Thyroid gland (tissue), 4 donors: ENCODE measurements at regions not wholly inside any gene's neighbourhood (a gene's known extent, or its start where the extent isn't known, plus 50 kb on each side); places are given as distances from the start of the nearest gene placed in this dataset.

Source experiments
- DNase-seq, 2 donors: peaks; one replicate each; pipeline ENCODE4 v3.0.0-alpha.2; 2019
- H3K27ac ChIP-seq, 3 donors: fragments of 200-600 bp; sonication (generic); 1 replicate in 2 of 3; 2 replicates in 1 of 3; pipeline ENCODE4 v1.5.1; 2016 to 2019; ENCODE audit warnings: mild to moderate bottlenecking in 1 of 3, moderate library complexity in 1 of 3
- H3K27me3 ChIP-seq: fragments of 200-600 bp; sonication (generic); one replicate; pipeline ENCODE4 v1.5.1; 2019
- H3K36me3 ChIP-seq, 2 donors: fragments of 200-600 bp; sonication (generic); one replicate each; pipeline ENCODE4 v1.5.1; 2016 to 2019
- H3K4me1 ChIP-seq, 2 donors: fragments of 200-600 bp; sonication (generic); one replicate each; pipeline ENCODE4 v1.5.1; 2017 to 2019
- H3K4me3 ChIP-seq, 3 donors: fragments of 200-600 bp; sonication (generic); replicated peaks in 1 of 3; 1 replicate in 2 of 3; 2 replicates in 1 of 3; pipeline ENCODE4 v1.5.1; 2016; ENCODE audit warnings: mild to moderate bottlenecking in 1 of 3
- H3K9me3 ChIP-seq: fragments of 200-600 bp; sonication (generic); one replicate; pipeline ENCODE4 v1.5.1; 2017
- CTCF ChIP-seq, 6 experiments: fragments of 200-600 bp in 3 of 6; fragments of 450-650 bp in 3 of 6; sonication (generic) in 3 of 6; IDR thresholded peaks; one replicate each; pipeline ENCODE4 v1.5.1; 2016 to 2019; ENCODE audit warnings: antibody characterized with exemption in 6 of 6, mild to moderate bottlenecking in 2 of 6, inconsistent platforms in 1 of 6, moderate library complexity in 1 of 6
- POLR2A ChIP-seq, 2 donors: fragments of 450-650 bp; IDR thresholded peaks; one replicate each; pipeline ENCODE4 v1.6.1; 2017; ENCODE audit warnings: antibody characterized with exemption in 2 of 2, mild to moderate bottlenecking in 2 of 2, moderate library complexity in 1 of 2
- WGBS, 2 donors: methylation state at CpG; one replicate each; pipeline ENCODE4 v1.1.5; 2017; 5-methylcytosine and 5-hydroxymethylcytosine counted together
- intact Hi-C: fragments of 100-400 bp; cut with DNase I; formaldehyde crosslinking; loops from one replicate; pipeline ENCODE4 v1.15.1; 2023

DNA sequence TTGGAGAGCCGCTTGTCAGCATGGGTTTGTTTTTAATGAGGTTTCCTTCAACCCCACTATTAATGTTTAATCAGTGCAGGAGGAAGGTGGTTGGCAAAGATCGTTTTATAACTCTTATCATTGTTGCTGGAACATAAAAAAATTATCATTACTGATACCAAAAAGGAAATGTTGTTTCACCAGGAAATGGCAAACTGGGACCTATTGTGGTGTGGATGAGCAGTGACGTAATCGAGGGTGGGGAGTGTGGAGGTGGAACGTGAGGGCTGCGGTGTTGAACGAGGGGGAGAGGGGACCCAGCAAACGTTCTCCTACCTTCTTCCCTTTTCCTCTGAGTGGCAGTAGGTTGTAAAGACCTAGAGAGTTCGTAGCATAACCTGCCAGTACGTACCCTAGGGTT, 71.9 kb upstream of the TOMM7 start:
- H3K9me3 ChIP-seq, result no peaks in the 10 kb centered on the region
- no peaks in the 10 kb centered on the region for H3K4me1 ChIP-seq
- 74 to 80% methylated on average over 10 of the region's 10 CpGs for WGBS, 2 donors
- no peak for DNase-seq
- H3K4me3 ChIP-seq, result no peak overlapping the region
- TF ChIP-seq CTCF (IDR thresholded peaks at IDR 0.05) (no peak), POLR2A (IDR thresholded peaks at IDR 0.05) (no peak)
- intact Hi-C loops, result no loop called here
- H3K27me3 ChIP-seq, result no peaks in the 10 kb centered on the region
- no peak overlapping the region for H3K27ac ChIP-seq
- H3K36me3 ChIP-seq, result no peaks in the 10 kb centered on the region

GRCh38 chr7:22890773-22891172, 68.1 kb upstream of the TOMM7 start:
- H3K27me3 ChIP-seq, result no peaks in the 10 kb centered on the region
- H3K4me1 ChIP-seq, result no peaks in the 10 kb centered on the region
- no peaks in the 10 kb centered on the region for H3K9me3 ChIP-seq
- no peak for DNase-seq
- 79% methylated on average over 4 of the region's 4 CpGs for WGBS, 2 donors
- H3K27ac ChIP-seq, result no peak overlapping the region
- H3K36me3 ChIP-seq, result no peaks in the 10 kb centered on the region
- TF ChIP-seq CTCF (IDR thresholded peaks at IDR 0.05) (no peak), POLR2A (IDR thresholded peaks at IDR 0.05) (no peak)
- H3K4me3 ChIP-seq, result no peak overlapping the region
- intact Hi-C loops, result no loop called here

GRCh38 chr7:22885797-22886261, 63.2 kb upstream of the TOMM7 start:
- intact Hi-C loops, result no loop called here
- H3K27me3 ChIP-seq, result no peaks in the 10 kb centered on the region
- H3K27ac ChIP-seq, result no peak overlapping the region
- WGBS, 2 donors, result 37 to 55% methylated on average over 1 of the region's 1 CpG
- no peak for TF ChIP-seq POLR2A (IDR thresholded peaks at IDR 0.05)
- TF ChIP-seq CTCF (IDR thresholded peaks at IDR 0.05), result no peak
- no peak overlapping the region for H3K4me3 ChIP-seq
- DNase-seq, result no peak
- no peaks in the 10 kb centered on the region for H3K9me3 ChIP-seq
- H3K36me3 ChIP-seq, result no peaks in the 10 kb centered on the region
- no peaks in the 10 kb centered on the region for H3K4me1 ChIP-seq

- H3K27me3 ChIP-seq, result no peaks in the 10 kb centered on the region
- DNase-seq, result no peak
- no peaks in the 10 kb centered on the region for H3K4me1 ChIP-seq
- no peak overlapping the region for H3K27ac ChIP-seq
- 70 to 76% methylated on average over 5 of the region's 5 CpGs for WGBS, 2 donors
- no peaks in the 10 kb centered on the region for H3K9me3 ChIP-seq
- TF ChIP-seq CTCF (IDR thresholded peaks at IDR 0.05) (no peak), POLR2A (IDR thresholded peaks at IDR 0.05) (no peak)
- H3K36me3 ChIP-seq, result no peaks in the 10 kb centered on the region
- no peak overlapping the region for H3K4me3 ChIP-seq
- intact Hi-C loops, result no loop called here
These were observed 62.5 kb upstream of the TOMM7 start for GRCh38 chr7:22884911-22885788.

DNA sequence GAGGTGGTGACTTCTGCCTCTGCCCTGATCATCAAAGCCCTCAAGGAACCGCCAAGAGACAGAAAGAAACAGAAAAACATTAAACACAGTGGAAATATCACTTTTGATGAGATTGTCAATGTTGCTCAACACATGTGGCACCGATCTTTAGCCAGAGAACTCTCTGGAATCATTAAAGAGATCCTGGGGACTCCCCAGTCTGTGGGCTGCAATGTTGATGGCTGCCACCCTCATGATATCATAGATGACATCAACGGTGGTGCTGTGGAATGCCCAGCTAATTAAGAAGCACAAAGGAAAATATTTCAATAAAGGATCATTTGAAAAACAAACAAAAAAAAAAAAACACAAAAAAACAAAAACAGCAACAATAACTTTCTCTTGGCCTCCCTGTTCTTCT, 59.5 kb upstream of the TOMM7 start:
- 85 to 88% methylated on average over 3 of the region's 3 CpGs for WGBS, 2 donors
- intact Hi-C loops, result no loop called here
- Histone ChIP-seq H3K27me3 (no peaks in the 10 kb centered on the region), H3K27ac (no peak overlapping the region), H3K4me3 (no peak overlapping the region), H3K9me3 (no peaks in the 10 kb centered on the region), H3K4me1 (no peaks in the 10 kb centered on the region), H3K36me3 (no peaks in the 10 kb centered on the region)
- TF ChIP-seq CTCF (IDR thresholded peaks at IDR 0.05) (no peak), POLR2A (IDR thresholded peaks at IDR 0.05) (no peak)
- no peak for DNase-seq
